B cell (primary cell): ENCODE measurements at regions not wholly inside any gene's neighbourhood (a gene's known extent, or its start where the extent isn't known, plus 50 kb on each side); places are given as distances from the start of the nearest gene placed in this dataset.

Experiments used
- ATAC-seq: fragments of 200-7000 bp; cut with Tn5 transposase; one replicate; pipeline ENCODE4 v1.10.0; 2021; ENCODE audit warnings: low read depth, mild to moderate bottlenecking, moderate number of reproducible peaks, moderate library complexity
- CTCF ChIA-PET: fragments of 350-600 bp; sonication (Branson Sonifier 250); formaldehyde crosslinking; loops from one replicate; lab custom pipeline; 2021; ENCODE audit warnings: antibody characterized with exemption, inconsistent platforms; lab: Charles Lee
- POLR2A ChIA-PET: fragments of 350-600 bp; sonication (Branson Sonifier 250); formaldehyde crosslinking; loops from one replicate; lab custom pipeline; 2021; ENCODE audit warnings: antibody characterized with exemption; lab: Charles Lee
- DNase-seq: peaks from one replicate; pipeline ENCODE4 v3.0.0; 2013
- H2AFZ ChIP-seq: 2 replicates; pipeline ENCODE4 v1.6.1; 2012; ENCODE audit warnings: mild to moderate bottlenecking, low read depth, low read length; ENCODE audit not compliant: insufficient read depth, poor library complexity, severe bottlenecking
- H3K27ac ChIP-seq, 2 donors: 1 replicate in 1 of 2; 2 replicates in 1 of 2; pipeline ENCODE4 v1.5.1; 2012 to 2013; ENCODE audit warnings: low read length in 2 of 2, mild to moderate bottlenecking in 2 of 2, moderate library complexity in 1 of 2
- H3K27me3 ChIP-seq, 4 experiments: fragments of 200-600 bp in 1 of 4; sonication (generic) in 1 of 4; replicated peaks in 1 of 4; 1 replicate in 2 of 4; 2 replicates in 2 of 4; pipeline versions ENCODE4 v1.6.1 to v1.7.0; 2013 to 2016; ENCODE audit warnings: low read length in 3 of 4, mild to moderate bottlenecking in 2 of 4, mixed read lengths in 1 of 4, moderate library complexity in 1 of 4; ENCODE audit not compliant: insufficient read depth in 4 of 4, control insufficient read depth in 3 of 4; ENCODE audit errors: control extremely low read depth in 1 of 4
- H3K36me3 ChIP-seq, 2 experiments: replicated peaks in 1 of 2; 1 replicate in 1 of 2; 2 replicates in 1 of 2; pipeline versions ENCODE4 v1.6.1 to v1.7.1; 2013; ENCODE audit warnings: low read length in 1 of 2; ENCODE audit not compliant: insufficient read depth in 2 of 2, control insufficient read depth in 1 of 2; ENCODE audit errors: control extremely low read depth in 1 of 2, extremely low read depth in 1 of 2
- H3K4me1 ChIP-seq, 2 donors: fragments of 200-600 bp in 1 of 2; sonication (generic) in 1 of 2; 1 replicate in 1 of 2; 2 replicates in 1 of 2; pipeline versions ENCODE4 v1.5.1 to v1.6.1; 2013 to 2017; ENCODE audit warnings: low read length in 2 of 2; ENCODE audit not compliant: control insufficient read depth in 2 of 2, insufficient read depth in 2 of 2
- H3K4me2 ChIP-seq: replicated peaks from 2 replicates; pipeline ENCODE3; 2012; ENCODE audit warnings: mild to moderate bottlenecking, low read depth, low read length; ENCODE audit not compliant: poor library complexity, severe bottlenecking
- H3K4me3 ChIP-seq, 5 experiments: fragments of 200-600 bp in 1 of 5; sonication (generic) in 1 of 5; 1 replicate in 3 of 5; 2 replicates in 2 of 5; pipeline versions ENCODE4 v1.5.1 to v1.7.0; 2011 to 2016; ENCODE audit warnings: low read length in 4 of 5, mild to moderate bottlenecking in 4 of 5, low read depth in 2 of 5, control low read depth in 1 of 5, moderate library complexity in 1 of 5; ENCODE audit not compliant: insufficient read depth in 1 of 5; ENCODE audit errors: control extremely low read depth in 1 of 5, extremely low read depth in 1 of 5
- H3K79me2 ChIP-seq: fragments of 200-600 bp; sonication (generic); one replicate; pipeline ENCODE4 v1.6.0; 2016; ENCODE audit warnings: low read length; ENCODE audit not compliant: control insufficient read depth, insufficient read depth
- H3K9ac ChIP-seq: fragments of 200-600 bp; sonication (generic); 2 replicates; pipeline ENCODE4 v1.6.1; 2017; ENCODE audit warnings: mild to moderate bottlenecking, low read length, moderate library complexity
- H3K9me3 ChIP-seq, 3 donors: one replicate each; pipeline versions ENCODE4 v1.6.1 to v1.7.1; 2013; ENCODE audit warnings: low read length in 2 of 3; ENCODE audit not compliant: control insufficient read depth in 2 of 3, insufficient read depth in 1 of 3; ENCODE audit errors: control extremely low read depth in 1 of 3
- H4K20me1 ChIP-seq: 2 replicates; pipeline ENCODE4 v1.6.0; 2012; ENCODE audit warnings: mild to moderate bottlenecking, low read length; ENCODE audit not compliant: insufficient read depth, control insufficient read depth, poor library complexity, severe bottlenecking
- H3K27ac Mint-ChIP-seq: one replicate; pipeline ENCODE4 v1.8.0; 2021; ENCODE audit warnings: mixed read lengths
- H3K27me3 Mint-ChIP-seq: one replicate; pipeline ENCODE4 v1.8.0; 2021; ENCODE audit warnings: mixed read lengths
- H3K4me1 Mint-ChIP-seq: one replicate; pipeline ENCODE4 v1.8.0; 2021; ENCODE audit warnings: mixed read lengths
- H3K4me3 Mint-ChIP-seq: one replicate; pipeline ENCODE4 v1.8.0; 2021; ENCODE audit warnings: mixed read lengths
- H3K9me3 Mint-ChIP-seq: one replicate; pipeline ENCODE4 v1.8.0; 2022; ENCODE audit warnings: mixed read lengths; ENCODE audit not compliant: insufficient read depth
- EZH2 ChIP-seq: IDR thresholded peaks from 2 replicates; pipeline ENCODE4 v1.6.1; 2012; ENCODE audit warnings: borderline replicate concordance, low read depth, mild to moderate bottlenecking, moderate library complexity, low read length; ENCODE audit not compliant: insufficient read depth, poor library complexity, severe bottlenecking
- WGBS: methylation state at CpG from one replicate; pipeline ENCODE4 v1.1.5; 2013; ENCODE audit warnings: missing lambda C conversion rate; ENCODE audit not compliant: insufficient coverage; 5-methylcytosine and 5-hydroxymethylcytosine counted together
- intact Hi-C: fragments of 100-400 bp; cut with micrococcal nuclease; formaldehyde crosslinking; loops from one replicate; pipeline ENCODE4 v1.10.0; 2022
- TF ChIP-seq, protein P1 (sequence below): fragments of 200-600 bp; IDR thresholded peaks from one replicate; pipeline ENCODE4 v1.8.0; 2022; ENCODE audit warnings: antibody characterized with exemption, mild to moderate bottlenecking

DNA sequence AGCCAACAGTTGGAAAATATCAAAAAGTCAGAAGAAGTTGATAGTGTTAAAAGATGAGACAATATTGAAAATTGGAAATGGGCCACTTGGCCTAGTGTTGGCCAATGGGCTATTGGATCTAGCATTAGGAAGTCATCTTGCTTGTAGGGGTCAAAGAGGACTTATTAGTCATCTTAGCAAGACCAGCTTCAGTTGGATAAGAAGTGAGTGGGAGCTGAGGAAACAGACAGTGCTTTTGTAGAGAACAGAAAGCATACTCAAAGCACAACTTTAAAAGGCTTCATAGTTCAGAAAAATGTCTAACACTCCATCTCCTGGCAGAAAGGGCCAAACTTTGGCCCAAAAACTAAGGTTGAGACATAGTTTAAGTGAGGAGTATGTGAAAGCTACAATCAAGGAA, 139.9 kb upstream of the PKN2 start:
- Histone ChIP-seq H3K79me2 (no peaks in the 10 kb centered on the region), H3K4me2 (no peak overlapping the region), H2AFZ (no peak overlapping the region), H3K36me3 (no peaks in the 10 kb centered on the region), H3K4me3 (no peak overlapping the region), H3K27me3 (no peaks in the 10 kb centered on the region), H3K9ac (no peak overlapping the region), H3K27ac (no peak overlapping the region), H3K9me3 (no peaks in the 10 kb centered on the region), H3K4me1 (no peaks in the 10 kb centered on the region), H4K20me1 (no peaks in the 10 kb centered on the region)
- Mint-ChIP-seq H3K4me3 (no peak overlapping the region), H3K27me3 (peaks cover 17% of the 10 kb centered on the region), H3K27ac (no peak overlapping the region), H3K4me1 (no peaks in the 10 kb centered on the region), H3K9me3 (no peaks in the 10 kb centered on the region)
- DNase-seq (no peak), ATAC-seq (no peak)
- intact Hi-C loops = no loop called here
- POLR2A ChIA-PET = no interaction called here
- no peak for TF ChIP-seq EZH2
- TF ChIP-seq, protein P1, sequence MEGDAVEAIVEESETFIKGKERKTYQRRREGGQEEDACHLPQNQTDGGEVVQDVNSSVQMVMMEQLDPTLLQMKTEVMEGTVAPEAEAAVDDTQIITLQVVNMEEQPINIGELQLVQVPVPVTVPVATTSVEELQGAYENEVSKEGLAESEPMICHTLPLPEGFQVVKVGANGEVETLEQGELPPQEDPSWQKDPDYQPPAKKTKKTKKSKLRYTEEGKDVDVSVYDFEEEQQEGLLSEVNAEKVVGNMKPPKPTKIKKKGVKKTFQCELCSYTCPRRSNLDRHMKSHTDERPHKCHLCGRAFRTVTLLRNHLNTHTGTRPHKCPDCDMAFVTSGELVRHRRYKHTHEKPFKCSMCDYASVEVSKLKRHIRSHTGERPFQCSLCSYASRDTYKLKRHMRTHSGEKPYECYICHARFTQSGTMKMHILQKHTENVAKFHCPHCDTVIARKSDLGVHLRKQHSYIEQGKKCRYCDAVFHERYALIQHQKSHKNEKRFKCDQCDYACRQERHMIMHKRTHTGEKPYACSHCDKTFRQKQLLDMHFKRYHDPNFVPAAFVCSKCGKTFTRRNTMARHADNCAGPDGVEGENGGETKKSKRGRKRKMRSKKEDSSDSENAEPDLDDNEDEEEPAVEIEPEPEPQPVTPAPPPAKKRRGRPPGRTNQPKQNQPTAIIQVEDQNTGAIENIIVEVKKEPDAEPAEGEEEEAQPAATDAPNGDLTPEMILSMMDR = no peak
- CTCF ChIA-PET = no interaction called here

DNA sequence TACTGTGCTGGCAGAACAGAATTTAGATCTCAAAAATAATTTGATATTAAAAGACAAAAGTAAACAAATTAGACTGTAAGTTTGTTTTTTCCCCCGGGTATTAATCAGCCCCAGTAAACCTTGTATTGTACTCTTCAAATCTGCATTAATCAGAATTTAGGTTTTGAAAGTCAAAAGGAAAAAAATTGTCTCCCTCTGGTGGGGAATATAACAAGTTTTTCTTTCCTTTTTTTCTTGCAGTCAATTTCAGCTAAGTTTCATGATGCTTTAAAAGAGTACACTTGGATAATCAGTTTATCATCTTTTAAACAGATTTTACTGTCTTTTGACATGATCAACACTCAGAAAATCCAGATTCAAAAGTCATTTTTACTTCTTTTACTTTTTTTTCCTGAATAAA, 134.5 kb upstream of the PKN2 start:
- no peaks in the 10 kb centered on the region for H4K20me1 ChIP-seq
- DNase-seq (no peak), ATAC-seq (no peak)
- intact Hi-C loops = no loop called here
- no peak overlapping the region for H3K4me2 ChIP-seq
- Mint-ChIP-seq H3K27ac (no peak overlapping the region), H3K9me3 (no peaks in the 10 kb centered on the region), H3K4me3 (no peak overlapping the region), H3K27me3 (peaks cover 3% of the 10 kb centered on the region), H3K4me1 (no peaks in the 10 kb centered on the region)
- no peaks in the 10 kb centered on the region for H3K36me3 ChIP-seq
- H3K27ac ChIP-seq = no peak overlapping the region
- no peaks in the 10 kb centered on the region for H3K27me3 ChIP-seq
- ChIA-PET POLR2A (no interaction called here), CTCF (interaction anchor here (0.8 to 1.8 kb wide), 3 partner anchors 10 to 369 kb away, joined by 3 to 7 read pairs (median 3); no protein-coding TSS in a partner anchor)
- H3K9me3 ChIP-seq = no peaks in the 10 kb centered on the region
- TF ChIP-seq, protein P1 = no peak
- TF ChIP-seq EZH2 = no peak
- H2AFZ ChIP-seq = no peak overlapping the region
- H3K4me1 ChIP-seq = no peaks in the 10 kb centered on the region
- H3K79me2 ChIP-seq = no peaks in the 10 kb centered on the region
- H3K9ac ChIP-seq = no peak overlapping the region
- no peak overlapping the region for H3K4me3 ChIP-seq
- WGBS = no CpG with 5 or more reads among the region's 1 CpG
